ENCODE measurements at regions not wholly inside any gene's neighbourhood (a gene's known extent, or its start where the extent isn't known, plus 50 kb on each side); places are given as distances from the start of the nearest gene placed in this dataset.

- DNase-seq, result no peak
Observed at GRCh38 chr6:100944644-100945043, 63.5 kb upstream of the ASCC3 start.

GRCh38 chr6:100946021-100946540 is 65.0 kb upstream of the ASCC3 start:
- DNase-seq, result no peak

DNA sequence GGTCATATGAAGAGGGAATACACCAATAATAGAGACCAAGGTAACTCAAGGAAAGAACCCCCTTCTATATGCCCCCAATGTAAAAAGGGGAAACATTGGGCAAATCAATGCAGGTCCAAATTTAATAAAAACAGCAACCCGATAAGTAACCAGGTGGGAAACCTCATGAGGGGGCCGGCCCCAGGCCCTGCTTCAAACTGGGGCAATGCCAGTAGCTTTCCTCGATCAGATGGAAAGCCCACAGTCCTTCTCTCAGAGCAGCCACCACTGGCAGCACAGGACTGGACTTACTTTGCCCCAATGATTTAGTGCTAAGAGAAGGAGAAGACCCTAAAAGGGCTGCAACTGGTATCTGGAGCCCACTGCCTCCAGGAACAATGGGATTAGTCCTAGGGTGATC is 65.6 kb upstream of the ASCC3 start:
- DNase-seq, result no peak

DNA sequence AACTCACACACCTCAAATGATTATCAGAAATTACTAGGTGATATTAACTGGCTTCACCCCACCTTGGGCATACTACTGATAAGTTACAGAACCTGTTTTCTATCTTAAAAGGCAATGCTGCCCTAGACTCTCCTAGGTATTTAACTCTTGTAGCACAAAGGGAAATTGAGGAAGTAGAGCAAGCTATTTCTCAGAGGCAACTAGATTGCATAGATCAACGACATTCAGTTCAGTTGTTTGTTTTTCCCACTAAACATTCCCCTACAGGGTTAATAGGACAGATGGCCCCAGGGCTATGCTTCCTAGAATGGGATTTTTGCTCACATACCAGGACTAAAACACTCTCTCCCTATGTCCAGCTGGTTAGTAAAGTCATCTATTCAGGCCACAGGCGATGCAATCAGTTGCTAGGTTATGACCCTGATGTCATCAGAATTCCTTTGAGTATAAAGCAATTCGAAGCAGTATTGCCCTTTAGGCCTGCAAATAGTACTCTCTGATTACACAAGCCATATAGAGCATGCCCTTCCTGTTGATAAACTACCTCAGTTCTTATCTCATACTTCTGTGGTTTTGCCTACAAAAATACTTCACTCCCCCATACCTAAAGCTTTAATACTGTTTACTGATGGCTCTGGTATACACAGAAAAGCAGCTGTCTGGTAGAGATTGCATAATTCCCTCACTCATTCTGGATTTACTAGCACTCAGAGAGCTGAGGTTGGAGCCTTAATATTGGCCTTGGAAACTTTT is 67.4 kb upstream of the ASCC3 start:
- DNase-seq, result no peak

DNA sequence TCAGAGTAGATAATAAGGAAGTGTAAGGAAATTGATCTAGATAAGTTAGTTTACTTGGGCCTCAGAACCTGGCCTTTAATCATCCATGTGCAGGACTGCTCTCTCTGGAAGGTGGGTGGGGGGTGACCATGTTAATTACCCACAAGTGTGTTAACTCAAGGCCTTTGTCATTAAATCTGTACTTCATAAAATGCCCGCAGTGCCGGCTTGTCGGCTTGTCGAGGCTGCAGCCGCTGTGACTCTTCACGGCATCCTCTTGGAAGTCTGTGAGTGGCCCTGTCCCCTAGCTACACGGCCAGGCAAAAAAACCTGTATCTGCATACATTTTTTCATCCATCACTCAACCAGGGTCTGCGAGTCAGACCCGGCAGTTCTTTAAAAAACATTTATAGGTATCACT is 70.9 kb upstream of the ASCC3 start:
- no peak for DNase-seq

DNA sequence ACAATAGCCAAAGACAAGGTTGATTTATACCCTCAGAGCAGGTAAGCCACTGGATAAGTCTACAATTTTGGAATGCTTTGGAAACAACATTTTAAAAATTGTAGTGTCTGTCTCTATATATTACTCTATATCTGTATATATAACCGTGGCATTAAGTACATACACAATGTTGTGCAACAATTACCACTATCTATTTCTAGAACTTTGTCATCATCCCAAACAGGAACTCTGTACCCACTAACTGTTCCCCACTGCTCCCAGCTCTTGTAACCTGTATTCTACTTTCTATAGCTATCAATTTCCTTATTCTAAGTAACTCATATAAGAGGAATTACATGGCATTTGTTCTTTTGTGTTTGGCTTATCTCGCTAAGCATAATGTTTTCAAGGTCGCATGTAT is 78.2 kb upstream of the ASCC3 start:
- DNase-seq, result no peak

- DNase-seq, result no peak
Observed at GRCh38 chr6:100962466-100962865, 81.3 kb upstream of the ASCC3 start.

DNA sequence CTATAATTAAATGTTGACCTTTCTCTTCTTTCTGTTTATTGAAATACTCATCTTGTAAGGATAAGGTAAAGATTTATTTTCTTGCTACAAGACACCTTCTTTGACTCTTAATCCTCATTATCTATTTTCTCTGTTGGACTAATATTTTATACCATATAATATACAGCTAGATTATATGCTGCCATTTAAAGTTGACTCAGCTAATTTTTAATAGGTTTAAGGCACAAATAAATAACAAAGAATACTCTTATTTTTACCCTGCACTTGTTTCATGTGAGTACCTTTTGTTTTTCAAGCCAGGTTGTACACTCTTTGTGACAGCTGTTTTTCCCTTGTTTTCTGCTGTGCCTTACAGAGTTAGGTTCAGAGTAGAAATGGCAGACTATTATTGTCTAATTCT is 83.9 kb upstream of the ASCC3 start:
- DNase-seq, result no peak

GRCh38 chr6:100968949-100969348 is 87.8 kb upstream of the ASCC3 start:
- DNase-seq, result no peak

GRCh38 chr6:100979267-100979666 is 98.1 kb upstream of the ASCC3 start:
- DNase-seq, result no peak

GRCh38 chr6:100980949-100981348 is 99.8 kb upstream of the ASCC3 start:
- DNase-seq, result no peak

DNA sequence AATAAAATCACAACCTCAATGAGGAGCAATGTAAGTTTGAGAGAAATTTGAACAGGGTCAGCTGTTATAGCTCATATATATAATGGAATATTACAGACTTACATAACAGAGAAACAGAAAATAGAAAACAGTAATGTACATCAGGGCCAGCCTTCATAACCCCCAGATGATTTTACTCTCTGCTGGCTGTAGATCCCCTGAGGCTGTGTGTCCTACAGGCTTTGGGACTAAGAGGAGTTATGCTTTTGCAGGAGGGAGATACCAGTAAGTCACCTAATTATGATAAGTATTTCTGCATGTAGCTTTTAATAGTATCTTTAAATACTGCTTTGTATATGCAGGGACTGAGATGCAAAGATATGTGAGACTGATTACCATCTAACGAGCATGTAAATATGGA is 105.8 kb upstream of the ASCC3 start:
- DNase-seq, result no peak

DNA sequence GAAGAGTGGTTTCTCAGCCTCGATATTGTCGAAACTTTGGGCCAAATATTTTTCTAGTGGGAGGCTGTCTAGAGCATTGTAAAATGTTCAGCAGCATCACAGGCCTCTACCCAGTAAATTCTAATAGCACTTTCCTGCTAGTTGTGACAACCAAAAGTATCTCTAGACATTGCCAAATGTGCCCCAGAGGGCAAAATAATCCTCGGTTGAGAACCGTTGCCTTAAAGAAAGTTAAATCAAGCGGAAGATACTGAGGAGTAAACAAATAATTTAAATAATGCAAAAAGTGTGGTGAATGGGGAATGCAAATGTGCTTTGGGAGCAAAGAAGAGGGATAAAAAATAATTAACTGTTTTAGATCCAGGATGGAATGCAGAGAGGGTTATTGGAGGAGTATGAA is 106.4 kb upstream of the ASCC3 start:
- no peak for DNase-seq

DNA sequence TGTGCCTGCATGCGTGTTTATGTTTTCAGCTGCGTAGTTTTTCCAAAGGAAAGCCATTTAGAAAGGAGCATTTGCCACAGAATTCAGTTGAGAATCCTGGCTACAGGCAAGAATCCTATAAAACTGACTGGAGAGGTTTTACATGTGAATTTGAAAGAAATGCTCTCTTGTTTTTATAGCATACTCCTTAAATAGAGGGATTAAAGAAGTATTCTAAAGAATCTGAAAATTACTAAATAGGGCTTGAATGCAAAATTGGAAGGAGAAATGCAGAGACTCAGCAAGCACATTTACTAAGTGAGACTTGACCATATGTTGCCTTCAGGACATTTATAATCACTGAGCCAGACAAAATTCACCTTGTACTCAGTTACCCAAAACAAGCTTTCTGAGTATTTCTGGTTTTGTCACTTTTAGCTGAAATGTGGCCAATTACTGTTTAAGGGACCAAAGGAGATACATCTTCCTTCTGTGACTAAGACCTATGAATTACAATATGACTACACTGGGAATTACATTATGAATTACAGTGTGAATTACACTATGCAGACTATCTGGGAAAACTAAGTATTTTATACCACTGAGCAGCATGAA is 107.4 kb upstream of the ASCC3 start:
- no peak for DNase-seq

GRCh38 chr6:100990070-100990469 is 108.9 kb upstream of the ASCC3 start:
- DNase-seq, result no peak

DNA sequence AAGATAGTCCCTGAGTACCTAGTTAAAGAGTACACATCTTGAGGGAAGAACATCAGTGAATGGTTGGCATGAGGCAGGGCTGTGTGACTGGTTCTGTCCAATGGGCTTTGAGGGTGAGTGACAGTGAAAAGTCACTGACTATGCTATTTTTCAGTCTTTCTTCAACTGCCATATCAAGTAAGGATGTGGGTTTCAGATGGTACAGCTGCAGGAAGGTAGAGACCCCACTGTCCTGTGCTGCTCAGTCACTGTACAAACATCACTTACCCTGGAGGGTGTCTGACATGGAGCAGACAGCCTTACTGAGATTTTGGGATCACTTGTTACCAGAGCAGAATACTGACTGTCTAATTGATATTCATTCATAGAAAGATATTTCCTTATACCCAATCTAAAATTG is 115.3 kb upstream of the ASCC3 start:
- DNase-seq, result no peak

DNA sequence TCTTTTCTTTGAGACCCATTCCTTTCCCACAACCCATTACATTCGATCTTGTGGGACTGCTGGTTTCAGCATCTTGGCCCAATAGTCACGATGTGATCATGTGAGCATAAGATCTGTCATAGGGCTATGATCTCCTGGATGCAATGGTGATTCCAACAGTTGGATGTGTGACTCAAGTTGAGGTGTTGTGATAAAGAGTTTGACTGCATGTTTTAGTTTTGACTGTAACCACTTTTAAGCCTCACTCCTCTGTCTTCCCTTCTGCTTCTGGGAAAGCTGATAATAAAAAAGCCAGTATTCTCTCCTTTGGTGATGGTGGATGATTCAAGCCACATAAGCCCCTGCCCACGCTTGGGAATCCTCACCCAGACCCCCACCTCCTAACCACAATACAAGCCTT is 117.0 kb upstream of the ASCC3 start:
- DNase-seq, result no peak

GRCh38 chr6:100999034-100999597 is 118.0 kb upstream of the ASCC3 start:
- DNase-seq, result no peak

DNA sequence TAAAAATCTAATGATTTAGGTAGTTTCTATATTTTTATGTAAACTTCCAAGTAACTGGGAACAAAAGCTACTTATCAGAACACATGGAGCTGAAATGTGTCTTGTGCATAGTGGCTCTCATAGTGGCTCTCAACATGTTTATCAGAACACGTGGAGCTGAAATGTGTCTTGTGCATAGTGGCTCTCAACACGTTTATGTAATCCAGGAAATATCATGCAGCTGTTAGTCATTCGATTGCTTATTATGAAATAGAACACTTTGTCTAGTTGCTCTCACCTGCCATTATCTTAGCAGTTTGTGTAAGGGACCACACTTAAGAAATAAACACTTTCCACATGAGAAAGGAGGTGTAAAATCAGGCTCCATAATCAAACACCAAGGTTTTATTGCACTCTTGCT is 119.2 kb upstream of the ASCC3 start:
- DNase-seq, result peak; percentile 71

- DNase-seq, result no peak
Observed at GRCh38 chr6:101001012-101001411, 119.9 kb upstream of the ASCC3 start.

GRCh38 chr6:101001607-101002006 is 120.5 kb upstream of the ASCC3 start:
- no peak for DNase-seq

GRCh38 chr6:101003075-101003474 is 121.9 kb upstream of the ASCC3 start:
- DNase-seq, result no peak

DNA sequence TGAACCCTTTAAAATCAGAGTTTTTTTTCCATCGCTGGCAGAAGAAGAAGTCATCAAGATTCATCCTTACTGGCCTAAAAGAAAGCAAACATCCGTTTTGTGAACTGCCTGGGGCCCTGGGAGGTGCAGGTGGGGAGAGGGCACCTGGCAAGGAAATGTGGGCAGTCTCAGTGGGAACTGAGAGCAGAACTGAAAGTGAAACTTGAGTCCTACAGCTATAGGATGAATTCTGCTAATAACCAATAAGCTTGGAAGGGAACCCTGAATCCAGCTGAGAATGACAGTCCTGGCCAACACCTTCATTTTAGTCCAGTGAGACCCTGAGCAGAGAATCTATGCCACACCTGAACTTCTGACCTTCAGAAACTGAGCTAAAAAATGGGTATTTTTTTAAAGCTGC is 130.1 kb upstream of the ASCC3 start:
- peak; percentile 52 for DNase-seq

DNA sequence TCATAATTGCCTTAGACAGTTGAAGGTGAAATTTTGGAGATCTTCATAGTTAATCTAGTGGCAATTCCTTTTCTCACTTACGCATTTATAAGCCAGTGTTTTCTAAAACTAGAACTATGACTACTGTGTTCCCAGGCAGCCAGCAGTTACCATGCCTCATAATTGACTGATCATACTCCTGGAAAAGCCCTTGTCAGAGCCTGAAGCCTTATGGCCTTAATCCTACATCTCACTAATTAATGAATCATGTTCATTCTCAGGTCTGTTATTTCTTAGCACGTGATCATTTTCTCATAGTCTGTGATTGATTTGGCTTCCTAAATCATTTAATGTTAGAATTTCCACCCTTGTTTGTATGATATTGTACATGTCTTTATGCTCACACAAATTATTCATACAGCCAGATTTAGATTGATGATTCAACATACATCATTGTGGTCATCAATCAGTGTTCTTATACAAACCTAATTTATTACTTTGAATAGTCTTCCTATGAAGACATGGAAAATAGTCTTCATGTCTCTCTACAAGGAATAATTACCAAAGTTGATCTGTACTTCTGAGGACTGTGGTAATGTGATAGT is 132.6 kb upstream of the ASCC3 start:
- no peak for DNase-seq
